NCI-H1105 (cell line): ENCODE measurements at regions not wholly inside any gene's neighbourhood (a gene's known extent, or its start where the extent isn't known, plus 50 kb on each side); places are given as distances from the start of the nearest gene placed in this dataset.

ENCODE experiments used
- DNase-seq: peaks from one replicate; lab custom pipeline; 2025; lab: John Stamatoyannopoulos, UW

DNA sequence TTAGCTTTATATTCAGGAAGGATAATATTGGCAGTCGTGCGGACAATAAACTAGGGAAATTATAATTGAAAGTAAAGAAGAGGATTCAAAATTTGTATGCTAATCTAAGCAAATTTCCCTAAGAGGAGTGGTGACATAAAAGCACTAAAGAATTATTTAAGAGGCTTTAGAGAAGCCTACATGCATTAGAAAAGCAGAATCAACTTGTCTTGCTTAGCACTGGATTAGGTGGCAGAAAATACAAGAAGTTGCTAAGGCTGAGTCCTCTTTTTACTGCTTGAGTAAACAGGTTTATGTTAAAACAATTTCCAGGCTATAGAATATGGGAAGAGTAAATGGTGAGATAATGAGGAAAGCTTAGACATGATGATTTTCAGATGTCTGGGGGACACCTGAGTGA, 991.5 kb downstream of the PCDH18 start:
- DNase-seq: no peak

GRCh38 chr4:136528131-136528530, 1004.2 kb downstream of the PCDH18 start:
- no peak for DNase-seq

GRCh38 chr4:136526517-136526916, 1005.8 kb downstream of the PCDH18 start:
- no peak for DNase-seq

GRCh38 chr4:136524039-136524438, 1008.3 kb downstream of the PCDH18 start:
- no peak for DNase-seq

GRCh38 chr4:136516371-136516770, 1015.9 kb downstream of the PCDH18 start:
- DNase-seq: no peak

- DNase-seq: no peak
Measured at GRCh38 chr4:136505020-136505419, 1027.3 kb downstream of the PCDH18 start.

GRCh38 chr4:136495851-136496250, 1036.4 kb downstream of the PCDH18 start:
- DNase-seq: no peak

- no peak for DNase-seq
Measured at GRCh38 chr4:136495076-136495475, 1037.2 kb downstream of the PCDH18 start.

GRCh38 chr4:136489101-136489500, 1043.2 kb downstream of the PCDH18 start:
- DNase-seq: no peak

DNA sequence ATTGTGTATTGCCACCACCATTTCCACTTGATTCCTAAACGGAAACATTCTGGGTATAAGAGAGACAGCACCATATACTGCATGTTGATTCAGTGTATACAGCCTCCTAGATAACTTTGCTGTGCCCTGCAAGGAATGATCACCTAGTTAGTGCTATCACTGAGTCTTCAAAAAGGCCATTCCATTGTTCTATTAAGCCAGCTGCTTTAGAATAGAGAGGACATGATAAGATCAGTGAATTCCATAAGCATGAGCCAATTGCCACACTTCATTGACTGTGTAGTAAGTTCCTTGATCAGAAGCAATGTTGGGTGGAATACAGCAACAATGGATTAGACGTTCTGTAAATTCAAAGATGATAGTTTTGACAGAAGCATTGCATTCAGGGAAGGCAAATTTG, 1047.3 kb downstream of the PCDH18 start:
- no peak for DNase-seq

DNA sequence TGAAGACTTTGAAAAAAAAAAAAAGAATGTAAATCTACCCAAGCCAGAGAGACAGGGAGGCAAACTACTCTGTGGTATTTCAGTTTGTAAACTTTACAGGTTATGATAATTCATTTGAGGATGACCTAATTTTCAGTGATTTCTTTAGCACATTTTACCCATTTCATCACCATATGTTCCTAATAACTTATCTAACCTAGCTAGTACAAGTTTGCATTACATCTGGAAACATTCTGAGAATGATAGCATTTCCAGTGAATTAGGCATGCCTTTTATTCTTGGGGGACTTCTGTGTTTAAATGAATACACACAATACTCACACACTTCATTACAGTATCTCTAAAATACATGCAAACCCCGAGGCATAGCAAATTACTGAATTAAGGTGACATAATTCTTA, 1055.5 kb downstream of the PCDH18 start:
- DNase-seq: no peak

GRCh38 chr4:136471051-136471450, 1061.2 kb downstream of the PCDH18 start:
- no peak for DNase-seq

- DNase-seq: no peak
Measured at GRCh38 chr4:136465691-136466090, 1066.6 kb downstream of the PCDH18 start.

- DNase-seq: no peak
Measured at GRCh38 chr4:136463941-136464340, 1068.4 kb downstream of the PCDH18 start.

DNA sequence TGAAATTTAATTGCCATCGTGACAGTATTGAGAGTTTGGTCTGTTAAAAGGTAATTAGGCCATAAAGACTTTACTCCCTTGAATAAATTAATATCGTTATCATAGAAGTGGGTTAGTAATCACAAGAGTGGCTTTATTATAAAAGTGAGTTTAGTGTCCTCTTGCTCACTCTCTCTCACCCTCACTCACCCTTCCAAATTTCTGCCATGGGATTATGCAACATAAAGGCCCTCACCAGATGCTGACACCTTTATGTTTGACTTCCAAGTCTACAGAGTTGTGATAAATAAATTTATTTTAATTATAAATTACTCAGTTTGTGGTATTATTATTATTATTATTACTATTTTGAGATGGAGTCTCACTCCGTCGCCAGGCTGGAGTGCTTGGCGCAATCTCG, 1070.8 kb downstream of the PCDH18 start:
- DNase-seq: no peak

DNA sequence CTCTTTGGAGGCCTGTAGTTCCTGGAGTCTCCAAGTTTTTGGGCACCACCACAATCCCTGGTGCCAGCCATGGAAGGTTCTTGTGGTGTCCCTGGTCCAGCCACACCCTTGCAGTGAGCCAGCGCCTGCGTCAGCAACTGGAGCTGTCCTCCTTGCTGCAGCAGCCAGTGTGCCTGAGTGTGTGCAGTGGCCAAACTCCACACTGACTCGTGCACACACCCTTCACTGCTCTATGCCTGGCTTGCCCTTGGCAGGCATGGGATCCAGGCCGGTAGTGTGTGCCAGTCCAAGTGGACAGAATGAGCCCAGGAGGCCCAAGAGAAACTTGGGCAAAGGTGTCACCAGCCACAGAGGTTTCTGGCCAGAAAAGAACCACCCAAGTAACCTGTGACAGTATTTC, 1074.0 kb downstream of the PCDH18 start:
- no peak for DNase-seq

DNA sequence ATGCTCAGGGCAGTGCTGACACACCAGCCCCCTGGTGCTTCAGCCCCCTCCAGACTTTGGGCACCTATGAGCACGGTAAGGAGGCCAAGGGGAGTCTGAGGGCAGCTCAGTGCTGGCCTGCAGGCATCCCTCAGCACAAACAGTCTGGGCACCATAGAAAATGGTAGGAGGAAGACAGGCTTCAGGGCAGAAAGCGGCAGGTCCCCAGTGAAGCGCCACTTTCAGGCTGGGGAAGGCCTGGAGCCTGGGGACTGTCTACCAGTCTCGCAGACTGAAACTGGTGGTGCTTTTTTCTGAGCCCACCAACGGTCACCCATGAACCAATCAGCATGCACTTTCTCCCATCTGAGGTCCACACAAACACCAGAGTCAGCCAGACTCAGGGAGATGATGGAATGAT, 1074.7 kb downstream of the PCDH18 start:
- no peak for DNase-seq

- no peak for DNase-seq
Measured at GRCh38 chr4:136457004-136457403, 1075.3 kb downstream of the PCDH18 start.

DNA sequence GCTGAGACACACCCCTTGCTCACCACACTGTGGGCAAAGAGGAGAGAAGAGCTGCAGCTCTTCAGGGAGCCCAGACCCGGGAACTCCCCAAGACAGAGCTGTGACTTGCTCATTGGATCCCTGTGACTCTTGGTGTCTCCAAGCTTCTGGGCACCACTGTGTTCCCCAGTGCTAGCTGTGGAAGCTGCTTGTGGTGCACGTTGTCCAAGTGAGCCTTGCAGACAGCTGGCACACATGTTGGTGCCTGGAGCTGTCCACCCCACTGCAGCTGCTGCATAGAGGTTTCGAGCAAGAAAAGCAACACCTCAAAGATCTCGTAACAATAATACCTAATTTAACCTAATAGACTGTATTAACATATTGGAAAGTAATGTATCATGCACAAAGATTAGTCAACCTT, 1089.3 kb downstream of the PCDH18 start:
- no peak for DNase-seq

DNA sequence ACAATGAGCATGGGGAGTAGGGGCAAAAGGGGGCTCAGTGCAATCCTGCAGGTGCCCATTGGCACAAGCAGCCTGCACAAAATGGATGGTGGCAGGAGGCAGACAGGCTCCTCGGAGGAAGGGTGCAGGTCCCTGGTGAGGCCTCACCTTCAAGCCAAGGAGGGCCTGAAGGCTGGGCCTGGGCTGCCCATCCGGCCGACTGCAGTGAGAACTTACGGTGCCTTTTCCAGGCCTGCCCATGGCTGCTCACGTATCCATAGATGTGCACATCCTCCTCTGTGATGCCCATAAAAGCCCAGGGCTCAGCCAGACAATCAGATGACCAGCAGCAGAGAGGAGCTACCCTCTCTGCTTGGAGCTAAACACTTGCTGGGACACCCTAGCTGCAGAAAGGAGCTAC, 1089.8 kb downstream of the PCDH18 start:
- DNase-seq: no peak

GRCh38 chr4:136441629-136442282, 1090.5 kb downstream of the PCDH18 start:
- DNase-seq: no peak

DNA sequence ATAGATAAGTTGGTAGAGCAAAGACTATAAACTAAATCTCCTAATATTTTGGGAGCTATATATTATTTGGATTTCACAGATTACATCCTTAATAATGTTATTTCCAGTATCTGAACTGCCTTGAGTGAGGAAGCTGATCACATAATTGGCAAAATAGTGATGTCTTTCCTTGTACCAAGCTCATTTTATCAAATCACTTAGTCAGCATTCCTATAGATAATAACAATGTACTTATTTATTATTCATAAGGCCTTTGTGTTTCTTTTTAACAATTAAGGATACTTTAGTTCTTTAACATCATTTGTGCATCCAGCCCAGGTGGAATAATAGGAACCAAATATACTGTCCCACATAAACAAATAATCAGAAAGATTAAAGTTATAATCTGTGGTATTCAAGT, 1093.6 kb downstream of the PCDH18 start:
- DNase-seq: no peak

DNA sequence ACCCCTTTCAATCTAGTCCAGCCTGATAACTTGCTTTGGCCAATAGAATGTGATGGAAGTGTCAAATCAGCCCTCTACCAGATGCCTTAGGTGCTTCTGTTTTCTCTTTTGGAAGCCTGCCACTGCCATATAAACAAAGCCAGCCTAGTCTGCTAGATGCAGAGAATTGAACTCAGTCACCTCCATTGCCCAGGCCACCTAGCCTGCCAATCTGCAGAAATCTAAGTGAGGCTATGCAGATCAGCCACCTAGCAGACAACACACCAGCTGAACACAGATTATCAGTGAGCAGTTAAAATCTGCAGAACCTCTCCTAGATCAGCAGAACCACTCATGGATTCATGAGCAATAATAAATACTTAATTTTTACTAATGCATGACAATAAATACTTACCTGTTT, 1108.2 kb downstream of the PCDH18 start:
- DNase-seq: peak; percentile 0

DNA sequence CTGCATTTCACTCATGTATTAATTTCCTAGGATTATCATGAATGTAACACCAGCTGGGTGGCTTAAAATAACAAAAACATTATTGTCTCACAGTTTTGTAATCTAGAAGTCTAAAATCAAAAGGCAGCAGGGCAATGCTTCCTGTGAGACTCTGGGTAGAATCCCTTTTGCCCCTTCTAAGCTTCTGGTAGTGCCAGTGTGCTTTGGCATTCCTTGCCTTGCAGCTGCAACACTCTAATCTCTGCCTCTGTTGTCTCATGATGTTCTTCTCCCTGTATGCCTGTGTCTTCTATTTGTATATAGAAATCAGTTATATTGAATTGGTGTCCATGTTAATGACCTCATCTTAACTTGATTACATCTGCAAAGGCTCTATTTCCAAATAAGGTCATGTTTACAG, 1117.3 kb downstream of the PCDH18 start:
- no peak for DNase-seq

DNA sequence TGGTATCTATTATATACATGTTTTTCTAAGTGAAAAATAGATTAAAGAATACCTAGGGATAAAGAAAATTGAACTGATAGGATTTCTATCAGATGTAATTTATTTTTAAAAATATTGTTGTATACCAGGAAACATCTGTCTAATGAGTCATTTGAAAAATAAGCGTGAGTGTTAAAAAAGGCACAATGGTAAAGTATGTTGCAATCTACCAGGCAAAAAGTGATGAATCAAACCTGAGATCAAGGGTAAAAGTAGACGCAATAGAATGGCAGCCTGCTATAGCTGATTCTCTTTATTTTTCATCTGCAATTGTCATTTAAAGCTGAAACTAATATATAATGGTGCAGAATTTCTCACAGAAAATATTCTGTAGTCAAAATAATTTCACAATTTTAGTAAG, 1119.6 kb downstream of the PCDH18 start:
- DNase-seq: no peak
